PC-9 (cell line): ENCODE measurements at regions not wholly inside any gene's neighbourhood (a gene's known extent, or its start where the extent isn't known, plus 50 kb on each side); places are given as distances from the start of the nearest gene placed in this dataset.

Experiments
- BruUV-seq: library from RNA; stranded (reverse); fragments of 400-500 nt; replicated peaks from 2 replicates; lab custom pipeline; 2021; lab: Mats Ljungman, UMichigan
- CTCF ChIA-PET: fragments of 300-600 bp; sonication (Branson Sonifier 250); formaldehyde crosslinking; loops from one replicate; lab custom pipeline; 2022; ENCODE audit warnings: antibody characterized with exemption; lab: Charles Lee
- POLR2A ChIA-PET: fragments of 300-600 bp; sonication (Branson Sonifier 250); formaldehyde crosslinking; loops from one replicate; lab custom pipeline; 2022; ENCODE audit warnings: antibody characterized with exemption; ENCODE audit not compliant: unreplicated experiment; lab: Charles Lee
- DNase-seq, 2 experiments: peaks; one replicate each; pipeline versions ENCODE4 v3.0.0 to v3.0.0-alpha.2; 2015 to 2022; ENCODE audit warnings: mixed read lengths in 1 of 2
- H2AFZ ChIP-seq: fragments of 200-600 bp; sonication (generic); 2 replicates; pipeline ENCODE4 v1.8.1; 2017; ENCODE audit warnings: antibody characterized with exemption
- H3F3A ChIP-seq: fragments of 200-600 bp; sonication (generic); 2 replicates; pipeline ENCODE4 v1.8.1; 2017; ENCODE audit warnings: antibody characterized with exemption, mild to moderate bottlenecking, low read depth; ENCODE audit not compliant: insufficient read depth
- H3K27ac ChIP-seq: fragments of 200-600 bp; sonication (generic); 2 replicates; pipeline ENCODE4 v1.6.1; 2016; ENCODE audit warnings: mixed run types
- H3K27me3 ChIP-seq: fragments of 200-600 bp; sonication (generic); 2 replicates; pipeline ENCODE4 v1.6.1; 2016; ENCODE audit warnings: low read depth, mixed run types; ENCODE audit not compliant: insufficient read depth
- H3K36me3 ChIP-seq: fragments of 200-600 bp; sonication (generic); 2 replicates; pipeline ENCODE4 v1.6.1; 2016; ENCODE audit warnings: low read depth, mixed run types
- H3K4me1 ChIP-seq: fragments of 200-600 bp; sonication (generic); replicated peaks from 2 replicates; pipeline ENCODE4 v1.6.1; 2016; ENCODE audit warnings: mixed run types; ENCODE audit not compliant: insufficient read depth
- H3K4me2 ChIP-seq: fragments of 200-600 bp; sonication (generic); 2 replicates; pipeline ENCODE4 v1.6.1; 2017; ENCODE audit warnings: mixed run types
- H3K4me3 ChIP-seq: fragments of 200-600 bp; sonication (generic); 2 replicates; pipeline ENCODE4 v1.6.1; 2016; ENCODE audit warnings: mixed run types
- H3K79me2 ChIP-seq: fragments of 200-600 bp; sonication (generic); 2 replicates; pipeline ENCODE4 v1.6.1; 2017; ENCODE audit warnings: low read depth, mixed run types
- H3K9me2 ChIP-seq: fragments of 200-600 bp; sonication (generic); 2 replicates; pipeline ENCODE4 v1.8.1; 2017; ENCODE audit warnings: mild to moderate bottlenecking; ENCODE audit not compliant: insufficient read depth
- H3K9me3 ChIP-seq: fragments of 200-600 bp; sonication (generic); 2 replicates; pipeline ENCODE4 v1.8.1; 2016; ENCODE audit warnings: low read depth; ENCODE audit not compliant: insufficient read depth
- H4K20me1 ChIP-seq: fragments of 200-600 bp; sonication (generic); 2 replicates; pipeline ENCODE4 v1.8.1; 2017; ENCODE audit not compliant: insufficient read depth
- EZH2 ChIP-seq: fragments of 200-600 bp; sonication (generic); IDR thresholded peaks from 2 replicates; pipeline ENCODE4 v1.8.0; 2017; ENCODE audit warnings: antibody characterized with exemption, low read depth
- intact Hi-C: fragments of 100-400 bp; cut with micrococcal nuclease; formaldehyde crosslinking; loops from one replicate; pipeline ENCODE4 v1.10.0; 2022; ENCODE audit not compliant: unreplicated experiment
- TF ChIP-seq, protein P1 (sequence below): fragments of 200-600 bp; sonication (generic); conservative IDR thresholded peaks from 2 replicates; pipeline ENCODE4 v1.6.1; 2017; ENCODE audit warnings: mixed run types, antibody characterized with exemption, mild to moderate bottlenecking, moderate library complexity

DNA sequence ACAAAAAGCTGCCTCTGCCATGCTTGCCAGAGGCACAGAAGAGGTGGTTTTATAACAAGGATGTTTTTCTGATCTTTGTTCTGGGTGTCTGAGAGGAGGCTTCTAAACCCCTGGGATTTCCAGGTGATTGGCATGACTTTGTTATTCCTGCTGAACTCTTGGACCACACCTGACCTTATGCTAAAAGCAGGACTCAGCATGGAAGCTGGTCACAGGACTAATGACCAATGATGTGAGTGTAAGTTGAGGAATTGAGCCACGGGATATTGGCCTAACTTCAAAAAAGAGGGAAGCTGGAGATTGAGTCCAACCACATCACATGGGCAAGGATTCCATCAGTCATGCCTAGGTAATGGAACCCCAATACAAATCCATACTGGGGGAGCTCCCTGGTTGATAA is 437.9 kb downstream of the POM121L12 start:
- H3K4me1 ChIP-seq: no peaks in the 10 kb centered on the region
- no TSS peak for BruUV-seq
- ChIA-PET POLR2A (no interaction called here), CTCF (no interaction called here)
- no peak overlapping the region for H3K4me3 ChIP-seq
- no peaks in the 10 kb centered on the region for H4K20me1 ChIP-seq
- peaks cover 4% of the 10 kb centered on the region; the same call in 1 of the 2 replicates for H3K27me3 ChIP-seq
- DNase-seq: no peak
- H3K36me3 ChIP-seq: no peaks in the 10 kb centered on the region
- H3K9me3 ChIP-seq: no peaks in the 10 kb centered on the region
- H3F3A ChIP-seq: no peaks in the 10 kb centered on the region
- H3K4me2 ChIP-seq: no peak overlapping the region
- H3K79me2 ChIP-seq: no peaks in the 10 kb centered on the region
- TF ChIP-seq, protein P1, sequence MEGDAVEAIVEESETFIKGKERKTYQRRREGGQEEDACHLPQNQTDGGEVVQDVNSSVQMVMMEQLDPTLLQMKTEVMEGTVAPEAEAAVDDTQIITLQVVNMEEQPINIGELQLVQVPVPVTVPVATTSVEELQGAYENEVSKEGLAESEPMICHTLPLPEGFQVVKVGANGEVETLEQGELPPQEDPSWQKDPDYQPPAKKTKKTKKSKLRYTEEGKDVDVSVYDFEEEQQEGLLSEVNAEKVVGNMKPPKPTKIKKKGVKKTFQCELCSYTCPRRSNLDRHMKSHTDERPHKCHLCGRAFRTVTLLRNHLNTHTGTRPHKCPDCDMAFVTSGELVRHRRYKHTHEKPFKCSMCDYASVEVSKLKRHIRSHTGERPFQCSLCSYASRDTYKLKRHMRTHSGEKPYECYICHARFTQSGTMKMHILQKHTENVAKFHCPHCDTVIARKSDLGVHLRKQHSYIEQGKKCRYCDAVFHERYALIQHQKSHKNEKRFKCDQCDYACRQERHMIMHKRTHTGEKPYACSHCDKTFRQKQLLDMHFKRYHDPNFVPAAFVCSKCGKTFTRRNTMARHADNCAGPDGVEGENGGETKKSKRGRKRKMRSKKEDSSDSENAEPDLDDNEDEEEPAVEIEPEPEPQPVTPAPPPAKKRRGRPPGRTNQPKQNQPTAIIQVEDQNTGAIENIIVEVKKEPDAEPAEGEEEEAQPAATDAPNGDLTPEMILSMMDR: no peak
- no peak for TF ChIP-seq EZH2
- H2AFZ ChIP-seq: no peak overlapping the region
- no peaks in the 10 kb centered on the region for H3K9me2 ChIP-seq
- H3K27ac ChIP-seq: no peak overlapping the region
- intact Hi-C loops: no loop called here

DNA sequence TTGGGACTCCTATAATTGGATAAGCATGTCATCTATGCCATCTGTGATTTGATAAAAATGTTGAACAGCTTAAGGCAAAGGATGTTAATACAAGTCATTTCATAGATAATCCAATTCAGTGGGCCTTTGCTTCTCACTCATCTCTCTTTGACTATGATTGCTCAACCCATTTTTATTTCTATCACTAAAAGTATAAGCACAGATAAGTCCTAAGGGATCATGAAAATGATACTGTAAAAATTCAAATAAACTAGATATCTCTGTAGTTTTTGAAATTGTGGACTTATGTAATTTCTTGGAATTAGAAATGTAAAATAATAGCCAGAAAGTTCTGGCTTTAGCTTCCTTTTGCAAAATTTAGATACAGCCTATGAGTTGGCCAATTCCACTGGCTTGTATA is 440.3 kb downstream of the POM121L12 start:
- Histone ChIP-seq H3K9me2 (no peaks in the 10 kb centered on the region), H3K4me1 (no peaks in the 10 kb centered on the region), H3K4me3 (no peak overlapping the region), H3K79me2 (no peaks in the 10 kb centered on the region), H4K20me1 (no peaks in the 10 kb centered on the region), H3F3A (no peaks in the 10 kb centered on the region), H2AFZ (no peak overlapping the region), H3K27ac (no peak overlapping the region), H3K9me3 (no peaks in the 10 kb centered on the region), H3K36me3 (no peaks in the 10 kb centered on the region), H3K27me3 (no peaks in the 10 kb centered on the region), H3K4me2 (no peak overlapping the region)
- ChIA-PET CTCF (no interaction called here), POLR2A (no interaction called here)
- BruUV-seq: no TSS peak
- intact Hi-C loops: no loop called here
- DNase-seq: no peak
- TF ChIP-seq, protein P1: no peak
- no peak for TF ChIP-seq EZH2

- H3F3A ChIP-seq: no peaks in the 10 kb centered on the region
- CTCF ChIA-PET: no interaction called here
- H3K9me2 ChIP-seq: no peaks in the 10 kb centered on the region
- H3K27me3 ChIP-seq: no peaks in the 10 kb centered on the region
- no peak for TF ChIP-seq EZH2
- TF ChIP-seq, protein P1: no peak
- H3K9me3 ChIP-seq: no peaks in the 10 kb centered on the region
- no peak overlapping the region for H2AFZ ChIP-seq
- BruUV-seq: no TSS peak
- no peaks in the 10 kb centered on the region for H3K4me1 ChIP-seq
- POLR2A ChIA-PET: no interaction called here
- DNase-seq: no peak
- H4K20me1 ChIP-seq: no peaks in the 10 kb centered on the region
- intact Hi-C loops: no loop called here
- no peak overlapping the region for H3K27ac ChIP-seq
- H3K4me3 ChIP-seq: no peak overlapping the region
- H3K36me3 ChIP-seq: no peaks in the 10 kb centered on the region
- no peak overlapping the region for H3K4me2 ChIP-seq
- H3K79me2 ChIP-seq: no peaks in the 10 kb centered on the region
Measured at GRCh38 chr7:53476566-53476965, 441.1 kb downstream of the POM121L12 start.
